Progenitor cell of endocrine pancreas (in vitro differentiated cells): ENCODE measurements at regions not wholly inside any gene's neighbourhood (a gene's known extent, or its start where the extent isn't known, plus 50 kb on each side); places are given as distances from the start of the nearest gene placed in this dataset.

Experiments
- DNase-seq: peaks from one replicate; pipeline ENCODE4 v3.0.0; 2021; ENCODE audit warnings: low spot score; ENCODE audit not compliant: unreplicated experiment
- H3K27ac Mint-ChIP-seq: 2 replicates; pipeline ENCODE4 v1.8.0; 2021; ENCODE audit warnings: mild to moderate bottlenecking, moderate library complexity, mixed read lengths
- H3K27me3 Mint-ChIP-seq: 2 replicates; pipeline ENCODE4 v1.8.0; 2021; ENCODE audit warnings: mixed read lengths
- H3K36me3 Mint-ChIP-seq: 2 replicates; pipeline ENCODE4 v1.8.0; 2022; ENCODE audit warnings: mixed read lengths; ENCODE audit not compliant: insufficient read depth
- H3K4me1 Mint-ChIP-seq: 2 replicates; pipeline ENCODE4 v1.8.0; 2021; ENCODE audit warnings: low read depth, mixed read lengths
- H3K4me3 Mint-ChIP-seq: 2 replicates; pipeline ENCODE4 v1.8.0; 2021; ENCODE audit warnings: low read depth, mild to moderate bottlenecking, moderate library complexity, mixed read lengths
- H3K9me3 Mint-ChIP-seq: 2 replicates; pipeline ENCODE4 v1.8.0; 2021; ENCODE audit warnings: low read depth, mixed read lengths
- TF ChIP-seq, protein P1 (sequence below): fragments of 200-600 bp; sonication (generic); IDR thresholded peaks from one replicate; pipeline ENCODE4 v1.5.0; 2021; ENCODE audit warnings: antibody characterized with exemption, mild to moderate bottlenecking; ENCODE audit not compliant: unreplicated experiment

DNA sequence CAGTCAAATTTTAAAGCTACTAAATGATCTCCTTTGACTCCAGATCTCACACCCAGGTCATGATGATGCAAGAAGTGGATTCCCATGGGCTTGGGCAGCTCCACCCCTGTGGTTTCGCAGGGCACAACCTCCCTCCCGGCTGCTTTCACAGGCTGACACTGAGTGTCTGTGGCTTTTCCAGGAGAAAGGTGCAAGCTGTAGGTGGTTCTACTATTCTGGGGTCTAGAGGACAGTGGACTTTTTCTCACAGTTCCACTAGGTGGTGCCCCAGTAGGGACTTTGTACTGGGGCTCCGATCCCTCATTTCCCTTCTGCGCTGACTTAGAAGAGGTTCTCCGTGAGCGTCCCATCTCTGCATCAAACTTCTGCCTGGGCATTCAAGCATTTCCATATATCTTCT, 845.2 kb downstream of the PCDH18 start:
- Mint-ChIP-seq H3K27ac (no peak overlapping the region), H3K27me3 (no peaks in the 10 kb centered on the region), H3K4me1 (peaks cover 12% of the 10 kb centered on the region), H3K4me3 (no peak overlapping the region), H3K36me3 (no peaks in the 10 kb centered on the region), H3K9me3 (no peaks in the 10 kb centered on the region)
- no peak for DNase-seq
- TF ChIP-seq, protein P1, sequence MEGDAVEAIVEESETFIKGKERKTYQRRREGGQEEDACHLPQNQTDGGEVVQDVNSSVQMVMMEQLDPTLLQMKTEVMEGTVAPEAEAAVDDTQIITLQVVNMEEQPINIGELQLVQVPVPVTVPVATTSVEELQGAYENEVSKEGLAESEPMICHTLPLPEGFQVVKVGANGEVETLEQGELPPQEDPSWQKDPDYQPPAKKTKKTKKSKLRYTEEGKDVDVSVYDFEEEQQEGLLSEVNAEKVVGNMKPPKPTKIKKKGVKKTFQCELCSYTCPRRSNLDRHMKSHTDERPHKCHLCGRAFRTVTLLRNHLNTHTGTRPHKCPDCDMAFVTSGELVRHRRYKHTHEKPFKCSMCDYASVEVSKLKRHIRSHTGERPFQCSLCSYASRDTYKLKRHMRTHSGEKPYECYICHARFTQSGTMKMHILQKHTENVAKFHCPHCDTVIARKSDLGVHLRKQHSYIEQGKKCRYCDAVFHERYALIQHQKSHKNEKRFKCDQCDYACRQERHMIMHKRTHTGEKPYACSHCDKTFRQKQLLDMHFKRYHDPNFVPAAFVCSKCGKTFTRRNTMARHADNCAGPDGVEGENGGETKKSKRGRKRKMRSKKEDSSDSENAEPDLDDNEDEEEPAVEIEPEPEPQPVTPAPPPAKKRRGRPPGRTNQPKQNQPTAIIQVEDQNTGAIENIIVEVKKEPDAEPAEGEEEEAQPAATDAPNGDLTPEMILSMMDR = no peak

DNA sequence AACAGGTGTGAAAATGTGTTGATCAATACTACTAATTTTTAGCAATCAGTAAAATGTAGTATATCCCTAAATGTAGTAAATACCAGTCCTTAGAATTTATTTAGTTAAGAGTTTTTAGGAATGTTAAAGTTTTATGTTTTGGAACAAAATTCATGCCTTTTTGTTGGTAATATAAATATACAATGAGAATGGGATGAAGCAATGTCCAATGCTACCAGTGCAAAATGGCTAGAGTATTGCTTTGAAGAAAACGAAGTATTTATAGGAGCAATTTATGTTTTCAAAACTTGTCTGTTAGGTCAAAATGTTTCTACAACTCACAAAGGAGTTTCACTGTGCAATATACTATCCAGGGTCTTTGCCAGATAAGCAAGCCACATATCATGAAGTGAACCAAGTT, 851.5 kb downstream of the PCDH18 start:
- H3K9me3 Mint-ChIP-seq = peaks cover 2% of the 10 kb centered on the region
- DNase-seq = no peak
- H3K4me1 Mint-ChIP-seq = peaks cover 2% of the 10 kb centered on the region
- no peak overlapping the region for H3K4me3 Mint-ChIP-seq
- TF ChIP-seq, protein P1 = no peak
- H3K36me3 Mint-ChIP-seq = no peaks in the 10 kb centered on the region
- no peak overlapping the region for H3K27ac Mint-ChIP-seq
- H3K27me3 Mint-ChIP-seq = no peaks in the 10 kb centered on the region

DNA sequence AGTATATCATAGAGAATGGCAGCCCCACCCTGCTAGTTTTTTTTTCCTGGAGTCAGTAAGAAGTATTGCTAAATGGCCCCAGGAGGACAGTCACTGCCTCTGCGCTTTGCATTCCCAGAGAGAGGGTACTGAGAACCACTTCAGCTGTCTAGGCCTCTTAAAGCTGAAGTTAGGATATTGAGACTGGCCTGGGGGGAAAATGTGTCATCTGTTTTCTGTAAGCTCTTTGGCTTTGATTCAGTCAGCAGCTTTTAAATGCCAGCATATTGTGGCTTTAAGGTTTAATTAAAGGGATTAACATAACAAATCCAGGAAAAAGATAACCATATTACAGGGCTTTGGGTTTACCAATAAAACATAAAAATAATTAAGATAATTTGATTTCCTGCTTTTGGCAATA, 852.0 kb downstream of the PCDH18 start:
- Mint-ChIP-seq H3K9me3 (peaks cover 2% of the 10 kb centered on the region), H3K4me1 (no peaks in the 10 kb centered on the region), H3K27me3 (no peaks in the 10 kb centered on the region), H3K27ac (no peak overlapping the region), H3K4me3 (no peak overlapping the region), H3K36me3 (no peaks in the 10 kb centered on the region)
- no peak for DNase-seq
- TF ChIP-seq, protein P1 = no peak

DNA sequence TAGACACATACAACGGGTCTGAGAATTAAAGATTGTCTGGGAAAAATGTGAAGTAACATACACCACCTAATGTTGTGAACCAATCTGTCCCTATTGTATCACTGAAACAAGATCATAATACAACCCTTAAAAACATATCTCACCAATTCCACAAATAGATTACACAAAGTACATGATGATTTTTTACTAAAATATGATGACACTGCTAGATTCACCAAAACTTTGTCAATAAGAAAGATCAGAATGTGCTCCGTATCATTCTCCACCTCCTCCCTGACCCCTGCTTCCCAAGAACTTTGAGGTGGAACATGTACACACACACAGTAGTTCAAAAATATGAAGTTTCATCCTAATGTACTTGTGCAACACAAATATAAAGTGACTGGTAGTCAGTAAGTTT, 862.0 kb downstream of the PCDH18 start:
- H3K4me3 Mint-ChIP-seq = no peak overlapping the region
- TF ChIP-seq, protein P1 = no peak
- no peak overlapping the region for H3K27ac Mint-ChIP-seq
- no peaks in the 10 kb centered on the region for H3K36me3 Mint-ChIP-seq
- H3K4me1 Mint-ChIP-seq = no peaks in the 10 kb centered on the region
- DNase-seq = no peak
- no peaks in the 10 kb centered on the region for H3K27me3 Mint-ChIP-seq
- peaks cover 7% of the 10 kb centered on the region for H3K9me3 Mint-ChIP-seq

DNA sequence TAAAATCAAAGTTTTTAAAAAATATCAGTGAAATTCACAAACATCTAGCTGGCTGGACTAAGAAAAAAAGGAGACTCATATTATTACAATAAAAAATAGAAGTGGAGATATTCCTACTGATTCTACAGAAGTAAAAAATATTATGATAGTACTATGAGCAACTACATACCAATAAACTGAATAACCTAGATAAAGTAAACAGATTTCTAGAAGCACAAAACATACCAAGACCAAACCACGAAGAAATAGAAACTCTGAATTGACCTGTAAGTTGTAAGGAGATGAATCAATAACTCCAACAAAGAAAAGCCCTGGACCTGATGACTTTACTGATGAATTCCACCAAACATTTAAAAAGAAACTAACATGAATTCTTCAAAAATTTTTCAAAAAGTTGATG, 867.3 kb downstream of the PCDH18 start:
- no peaks in the 10 kb centered on the region for H3K4me1 Mint-ChIP-seq
- no peaks in the 10 kb centered on the region for H3K36me3 Mint-ChIP-seq
- H3K4me3 Mint-ChIP-seq = no peak overlapping the region
- peaks cover 25% of the 10 kb centered on the region for H3K9me3 Mint-ChIP-seq
- DNase-seq = no peak
- TF ChIP-seq, protein P1 = no peak
- H3K27me3 Mint-ChIP-seq = no peaks in the 10 kb centered on the region
- H3K27ac Mint-ChIP-seq = no peak overlapping the region

DNA sequence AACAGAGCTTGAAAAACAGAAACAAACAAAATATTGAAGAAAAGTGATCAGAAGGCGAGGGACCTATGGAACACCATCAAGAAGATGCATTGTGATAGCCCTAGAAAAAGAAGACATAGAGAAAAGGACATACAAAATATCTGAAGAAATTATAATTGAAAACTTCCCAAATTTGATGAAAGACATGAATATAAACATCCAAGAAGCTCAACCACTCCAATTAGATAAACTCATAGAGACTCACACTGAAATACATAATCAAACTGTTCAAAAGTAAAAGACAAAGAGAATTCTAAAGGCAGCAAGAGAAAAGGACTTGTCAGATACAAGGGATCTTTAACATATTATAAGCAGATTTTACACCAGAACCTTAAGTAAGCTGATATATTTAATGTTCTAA, 869.8 kb downstream of the PCDH18 start:
- DNase-seq = no peak
- H3K9me3 Mint-ChIP-seq = peaks cover 25% of the 10 kb centered on the region
- no peaks in the 10 kb centered on the region for H3K36me3 Mint-ChIP-seq
- H3K4me3 Mint-ChIP-seq = no peak overlapping the region
- TF ChIP-seq, protein P1 = no peak
- no peak overlapping the region for H3K27ac Mint-ChIP-seq
- H3K27me3 Mint-ChIP-seq = no peaks in the 10 kb centered on the region
- H3K4me1 Mint-ChIP-seq = no peaks in the 10 kb centered on the region
